HUES6 (cell line): ENCODE measurements at regions not wholly inside any gene's neighbourhood (a gene's known extent, or its start where the extent isn't known, plus 50 kb on each side); places are given as distances from the start of the nearest gene placed in this dataset.

Experiments used
- H3K27ac ChIP-seq: 2 replicates; pipeline ENCODE4 v1.7.0; 2013; ENCODE audit warnings: low read depth, mild to moderate bottlenecking, low read length, inconsistent platforms
- H3K27me3 ChIP-seq: 2 replicates; pipeline ENCODE4 v1.6.1; 2013; ENCODE audit warnings: low read length; ENCODE audit not compliant: control insufficient read depth, insufficient read depth
- H3K36me3 ChIP-seq: 2 replicates; pipeline ENCODE4 v1.6.1; 2013; ENCODE audit warnings: low read length; ENCODE audit not compliant: control insufficient read depth, insufficient read depth
- H3K4me1 ChIP-seq: 2 replicates; pipeline ENCODE4 v1.6.1; 2013; ENCODE audit warnings: low read length; ENCODE audit not compliant: control insufficient read depth, insufficient read depth
- H3K4me3 ChIP-seq: 2 replicates; pipeline ENCODE4 v1.5.1; 2013; ENCODE audit warnings: low read depth, low read length
- H3K9ac ChIP-seq: one replicate; pipeline ENCODE4 v1.6.1; 2013; ENCODE audit warnings: mild to moderate bottlenecking, low read length
- H3K9me3 ChIP-seq: 2 replicates; pipeline ENCODE4 v1.6.1; 2013; ENCODE audit warnings: low read depth, low read length; ENCODE audit not compliant: control insufficient read depth, insufficient read depth

DNA sequence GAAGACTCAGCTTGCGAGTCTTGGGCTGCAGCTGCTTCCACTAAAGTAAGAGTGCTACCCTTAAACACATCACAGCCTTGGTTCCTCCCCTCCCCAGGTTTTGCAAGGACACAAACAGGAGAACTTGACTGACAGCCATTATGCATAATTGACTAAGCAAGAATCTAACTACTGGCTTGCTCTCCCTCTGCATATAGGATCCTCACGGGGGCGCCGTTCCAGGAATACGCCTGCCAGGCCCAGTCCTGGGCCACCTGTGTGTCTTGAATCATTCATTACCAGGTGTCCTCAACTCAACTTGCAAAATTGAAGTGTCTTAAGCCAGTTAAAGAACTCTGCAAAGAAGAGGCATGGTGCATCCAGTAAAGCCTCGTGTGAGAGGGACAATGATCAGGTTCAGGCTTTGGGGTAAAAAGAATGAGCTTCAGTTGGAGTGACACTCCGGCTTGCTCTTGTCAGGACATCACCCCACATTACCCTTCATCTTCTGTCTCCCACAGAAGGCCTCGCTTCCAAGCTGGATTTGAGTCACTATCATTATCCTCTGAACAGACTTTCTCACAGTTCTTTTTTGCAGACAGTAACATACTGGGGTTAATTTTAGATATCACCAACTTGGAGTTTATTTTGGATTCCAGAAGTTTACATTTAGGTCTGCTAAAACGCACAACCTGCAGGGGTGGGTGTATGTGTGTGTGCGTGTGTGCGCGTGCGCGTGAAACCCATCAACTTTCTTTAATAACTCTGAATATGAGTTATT, 273.5 kb upstream of the HS3ST1 start:
- H3K4me3 ChIP-seq, result no peak overlapping the region
- H3K27ac ChIP-seq, result no peak overlapping the region
- no peak overlapping the region for H3K9ac ChIP-seq
- H3K4me1 ChIP-seq, result peaks cover 6% of the 10 kb centered on the region; the same call in 1 of the 2 replicates
- no peaks in the 10 kb centered on the region for H3K27me3 ChIP-seq
- no peaks in the 10 kb centered on the region for H3K9me3 ChIP-seq
- no peaks in the 10 kb centered on the region for H3K36me3 ChIP-seq

DNA sequence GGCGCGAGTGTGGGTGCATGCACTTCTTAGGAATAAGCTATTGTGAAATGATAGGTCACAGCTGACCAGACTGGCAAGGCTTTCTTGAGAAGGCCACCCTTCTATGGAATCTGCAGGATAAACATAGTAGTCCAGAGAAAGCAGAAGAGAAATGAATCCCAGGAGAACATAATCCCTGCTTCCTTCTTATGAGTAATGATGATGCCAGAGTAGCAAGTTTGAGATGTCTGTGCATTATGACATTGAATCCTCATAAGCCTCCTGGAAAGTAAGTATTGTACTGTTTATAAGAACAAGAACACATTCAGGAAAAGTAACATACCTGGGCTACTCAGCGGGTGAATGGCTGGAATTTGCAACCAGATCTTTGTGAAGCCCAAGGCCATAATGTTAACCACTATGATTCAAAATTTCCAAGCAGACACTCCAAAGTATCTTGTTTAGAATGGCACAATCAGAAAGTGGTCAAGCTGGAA, 272.1 kb upstream of the HS3ST1 start:
- no peak overlapping the region for H3K9ac ChIP-seq
- H3K4me1 ChIP-seq, result peaks cover 6% of the 10 kb centered on the region; the same call in 1 of the 2 replicates
- no peak overlapping the region for H3K27ac ChIP-seq
- H3K36me3 ChIP-seq, result no peaks in the 10 kb centered on the region
- no peaks in the 10 kb centered on the region for H3K9me3 ChIP-seq
- H3K4me3 ChIP-seq, result no peak overlapping the region
- no peaks in the 10 kb centered on the region for H3K27me3 ChIP-seq

DNA sequence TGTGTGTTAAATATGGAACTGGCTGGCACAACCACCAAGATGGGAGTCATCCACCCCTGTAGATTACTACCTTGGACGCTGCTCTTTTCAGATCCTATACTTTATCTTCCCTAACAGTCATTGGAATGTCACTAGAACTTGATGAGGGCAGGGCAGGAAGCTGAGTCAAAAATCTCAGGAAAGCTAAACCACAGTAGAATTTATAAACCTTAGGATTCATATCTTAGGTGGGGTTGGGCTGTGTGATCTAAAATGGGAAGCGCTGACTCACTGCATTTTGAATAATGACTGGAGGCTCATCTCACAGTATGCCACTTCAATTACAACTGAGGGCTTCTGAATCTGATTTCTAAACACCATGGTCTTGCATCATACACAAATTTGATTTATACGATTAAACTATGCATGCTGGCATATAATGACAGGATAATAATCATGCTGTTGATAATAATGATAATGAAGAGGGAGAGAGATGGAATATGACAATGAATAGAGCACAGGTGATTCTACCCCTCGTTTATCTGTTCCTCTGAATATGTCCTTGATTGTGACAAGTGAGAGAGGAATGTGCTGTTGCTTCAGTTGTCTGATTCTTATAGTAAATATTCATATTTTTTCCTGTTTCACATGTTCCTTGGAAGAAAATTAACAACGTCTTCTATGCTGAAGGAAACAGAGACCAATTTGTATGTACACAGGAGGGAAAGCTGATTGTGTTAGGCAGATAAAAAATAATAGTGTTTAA, 270.3 kb upstream of the HS3ST1 start:
- Histone ChIP-seq H3K27me3 (no peaks in the 10 kb centered on the region), H3K4me1 (peaks cover 6% of the 10 kb centered on the region; the same call in 1 of the 2 replicates), H3K27ac (no peak overlapping the region), H3K9ac (no peak overlapping the region), H3K36me3 (no peaks in the 10 kb centered on the region), H3K4me3 (no peak overlapping the region), H3K9me3 (peaks cover 4% of the 10 kb centered on the region; the same call in 1 of the 2 replicates)

DNA sequence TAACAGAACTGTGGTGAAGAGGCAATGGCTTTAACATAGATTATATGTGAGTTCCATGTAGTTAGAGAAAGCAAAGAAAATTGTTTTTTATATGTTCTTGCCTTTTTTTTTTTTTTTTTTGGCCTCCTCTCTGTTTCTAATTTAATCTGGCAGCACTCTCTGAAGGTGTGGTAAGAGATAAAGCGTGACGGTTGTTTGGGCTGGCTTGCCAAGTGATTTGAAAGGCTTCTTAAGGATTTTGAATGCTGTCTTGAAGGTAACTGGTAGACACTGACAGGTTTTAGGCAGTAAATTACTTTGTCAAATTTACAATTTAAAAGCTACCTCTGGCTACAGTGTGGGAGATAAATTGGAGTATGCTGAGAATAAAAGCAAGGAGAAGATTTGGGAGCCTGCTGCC, 269.3 kb upstream of the HS3ST1 start:
- peaks cover 6% of the 10 kb centered on the region; the same call in 1 of the 2 replicates for H3K4me1 ChIP-seq
- H3K36me3 ChIP-seq, result no peaks in the 10 kb centered on the region
- no peak overlapping the region for H3K27ac ChIP-seq
- H3K27me3 ChIP-seq, result no peaks in the 10 kb centered on the region
- H3K4me3 ChIP-seq, result no peak overlapping the region
- H3K9ac ChIP-seq, result no peak overlapping the region
- peaks cover 5% of the 10 kb centered on the region; the same call in 1 of the 2 replicates for H3K9me3 ChIP-seq

DNA sequence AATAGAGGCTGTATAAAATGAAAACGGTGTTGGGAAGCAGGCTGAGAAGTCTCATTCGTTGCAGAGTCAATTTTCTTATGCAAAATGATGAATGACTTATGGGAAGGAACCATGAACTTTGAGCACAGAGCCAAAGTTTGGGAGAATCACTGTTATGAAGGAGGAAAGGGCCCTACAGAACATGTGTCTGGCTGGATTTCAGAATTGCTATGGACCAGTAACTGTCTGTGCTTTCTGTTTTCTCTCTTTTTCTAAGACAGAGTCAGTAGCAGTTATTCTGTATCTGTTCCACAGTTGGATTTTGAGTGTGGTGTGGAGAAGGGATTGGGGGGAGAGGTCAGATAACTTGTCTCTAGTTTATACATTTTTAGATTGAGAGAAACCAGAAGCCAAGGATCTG, 265.0 kb upstream of the HS3ST1 start:
- H3K9me3 ChIP-seq, result peaks cover 5% of the 10 kb centered on the region; the same call in 1 of the 2 replicates
- no peaks in the 10 kb centered on the region for H3K36me3 ChIP-seq
- no peaks in the 10 kb centered on the region for H3K27me3 ChIP-seq

DNA sequence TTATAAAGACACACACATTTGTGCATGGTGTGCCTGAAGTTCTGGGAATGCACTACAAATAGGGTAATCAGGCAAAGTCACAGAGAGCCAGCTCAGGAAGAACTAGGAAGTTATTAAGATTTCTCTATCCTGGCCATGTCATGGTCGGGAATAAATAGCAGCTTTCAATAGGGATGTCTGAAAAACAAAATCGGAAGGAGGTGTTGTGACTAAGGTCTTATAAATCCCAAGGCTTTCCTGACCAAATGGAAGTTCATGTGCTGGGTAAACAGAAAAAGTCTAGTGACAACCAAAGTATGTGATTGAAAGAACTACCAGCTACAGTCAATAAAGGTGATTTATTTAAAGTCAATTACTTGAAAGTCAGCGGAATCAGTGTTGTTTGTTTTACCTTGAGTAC, 262.5 kb upstream of the HS3ST1 start:
- H3K9me3 ChIP-seq, result peaks cover 5% of the 10 kb centered on the region; the same call in 1 of the 2 replicates
- H3K27ac ChIP-seq, result no peak overlapping the region
- H3K4me3 ChIP-seq, result no peak overlapping the region
- no peaks in the 10 kb centered on the region for H3K36me3 ChIP-seq
- H3K4me1 ChIP-seq, result no peaks in the 10 kb centered on the region
- no peak overlapping the region for H3K9ac ChIP-seq
- H3K27me3 ChIP-seq, result no peaks in the 10 kb centered on the region

More for the DNA sequence above, 265.0 kb upstream of the HS3ST1 start:
- no peak overlapping the region for H3K27ac ChIP-seq
- no peak overlapping the region for H3K9ac ChIP-seq
- no peak overlapping the region for H3K4me3 ChIP-seq
- H3K4me1 ChIP-seq, result peaks cover 2% of the 10 kb centered on the region; the same call in 1 of the 2 replicates

DNA sequence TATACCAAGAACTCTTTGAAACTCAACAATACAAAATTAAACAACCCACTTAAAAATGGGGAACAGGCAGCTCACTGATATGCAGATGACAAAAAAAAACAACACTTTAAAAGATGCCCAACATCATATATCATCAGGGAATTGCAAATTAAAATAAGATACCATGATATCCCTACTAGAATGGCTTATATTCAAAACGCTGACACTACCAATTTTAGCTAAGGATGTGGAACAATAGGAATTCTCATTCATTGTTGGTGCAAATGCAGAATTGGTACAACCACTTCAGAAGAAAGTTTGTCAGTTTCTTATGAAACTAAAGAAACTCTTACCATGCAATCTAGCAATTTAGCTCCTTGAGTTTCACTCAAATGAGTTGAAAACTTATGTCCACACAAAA, 259.0 kb upstream of the HS3ST1 start:
- no peak overlapping the region for H3K4me3 ChIP-seq
- no peaks in the 10 kb centered on the region for H3K27me3 ChIP-seq
- no peak overlapping the region for H3K27ac ChIP-seq
- no peak overlapping the region for H3K9ac ChIP-seq
- H3K4me1 ChIP-seq, result no peaks in the 10 kb centered on the region
- no peaks in the 10 kb centered on the region for H3K36me3 ChIP-seq
- no peaks in the 10 kb centered on the region for H3K9me3 ChIP-seq

DNA sequence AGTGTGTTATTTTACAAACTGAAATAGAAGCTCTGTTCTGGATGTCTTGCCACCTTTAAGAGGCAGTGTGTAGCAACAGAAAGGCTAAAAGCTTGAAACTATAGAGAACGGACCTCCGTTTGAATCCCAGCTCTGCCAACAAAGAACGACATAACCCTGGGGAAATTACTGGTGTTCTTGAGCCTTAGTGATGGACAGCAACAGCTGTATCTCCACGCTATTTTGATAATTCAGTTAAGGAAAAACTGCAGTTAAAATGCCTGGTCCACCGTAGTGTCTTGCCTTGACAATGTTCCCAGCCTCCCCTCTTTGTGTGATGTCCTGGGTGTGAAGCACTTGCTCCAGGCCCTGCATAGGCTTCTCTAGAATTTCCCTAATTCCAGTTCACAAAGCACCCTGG, 256.8 kb upstream of the HS3ST1 start:
- H3K27ac ChIP-seq, result no peak overlapping the region
- no peaks in the 10 kb centered on the region for H3K4me1 ChIP-seq
- H3K9me3 ChIP-seq, result no peaks in the 10 kb centered on the region
- H3K4me3 ChIP-seq, result no peak overlapping the region
- no peaks in the 10 kb centered on the region for H3K27me3 ChIP-seq
- H3K36me3 ChIP-seq, result no peaks in the 10 kb centered on the region
- H3K9ac ChIP-seq, result no peak overlapping the region

DNA sequence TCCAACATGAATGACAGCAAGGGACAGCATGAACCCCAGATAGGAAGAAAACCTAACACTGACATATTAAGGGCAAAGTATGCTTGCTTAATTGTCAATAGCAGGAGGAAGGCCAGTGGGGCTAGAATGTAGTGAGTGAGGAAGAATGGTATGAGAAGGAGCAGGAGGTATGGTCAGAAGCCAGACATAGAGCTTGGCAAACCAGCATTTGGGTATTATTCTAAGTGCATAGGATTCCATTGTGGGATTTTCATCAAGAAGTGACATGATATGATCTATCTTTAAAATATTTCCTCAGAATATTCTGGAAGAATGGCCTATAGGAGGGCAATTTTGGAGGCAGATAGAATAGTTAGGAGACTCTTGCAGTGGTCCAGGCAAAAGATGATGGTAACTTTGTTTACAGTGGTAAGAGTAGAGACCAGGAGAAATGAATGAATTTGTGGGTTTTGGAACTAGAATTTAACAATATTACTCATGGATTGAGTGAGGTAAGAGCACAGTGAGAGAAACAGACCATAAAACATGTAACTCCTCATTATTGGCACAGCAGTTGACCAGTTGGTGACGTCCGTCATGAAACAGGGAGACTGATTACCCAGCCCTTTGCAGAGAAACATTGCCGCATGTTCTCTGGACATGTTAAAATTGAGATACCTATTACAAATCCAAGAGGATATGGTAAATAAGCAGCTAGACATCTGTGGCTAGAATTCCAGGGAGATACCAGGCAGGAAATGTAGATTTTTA, 246.5 kb upstream of the HS3ST1 start:
- Histone ChIP-seq H3K27ac (no peak overlapping the region), H3K9ac (no peak overlapping the region), H3K9me3 (no peaks in the 10 kb centered on the region), H3K4me1 (no peaks in the 10 kb centered on the region), H3K36me3 (no peaks in the 10 kb centered on the region), H3K27me3 (no peaks in the 10 kb centered on the region), H3K4me3 (no peak overlapping the region)

DNA sequence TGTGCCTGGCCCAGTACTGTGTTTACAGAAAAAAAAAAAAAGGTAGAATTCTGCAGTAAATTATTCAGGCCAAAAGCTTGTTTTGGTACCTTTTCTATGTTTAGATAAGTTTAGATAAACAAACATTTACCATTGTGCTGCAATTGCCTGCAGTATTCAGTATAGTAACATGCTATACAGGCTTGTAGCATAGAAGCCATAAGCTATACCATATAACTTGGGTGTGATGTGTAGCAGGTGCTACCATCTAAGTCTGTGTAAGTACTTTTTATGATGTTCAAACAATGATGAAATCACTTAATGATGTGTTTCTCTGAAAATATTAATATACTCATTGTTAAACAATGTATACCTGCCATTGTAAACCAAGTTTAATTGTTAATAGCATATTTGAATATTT, 241.6 kb upstream of the HS3ST1 start:
- Histone ChIP-seq H3K4me3 (no peak overlapping the region), H3K9ac (no peak overlapping the region), H3K27ac (no peak overlapping the region), H3K4me1 (no peaks in the 10 kb centered on the region), H3K9me3 (no peaks in the 10 kb centered on the region), H3K27me3 (no peaks in the 10 kb centered on the region), H3K36me3 (no peaks in the 10 kb centered on the region)
